Panc1 (cell line): ENCODE measurements at regions not wholly inside any gene's neighbourhood (a gene's known extent, or its start where the extent isn't known, plus 50 kb on each side); places are given as distances from the start of the nearest gene placed in this dataset.

ENCODE experiments used
- ATAC-seq: fragments of 200-7000 bp; cut with Tn5 transposase; 2 replicates; pipeline ENCODE4 v1.9.1; 2020; ENCODE audit warnings: mild to moderate bottlenecking, moderate library complexity
- BruUV-seq: library from RNA; stranded (reverse); fragments of 400-500 nt; replicated peaks from 2 replicates; lab custom pipeline; 2021; lab: Mats Ljungman, UMichigan
- CTCF ChIA-PET: fragments of 300-600 bp; sonication (Branson Sonifier 250); formaldehyde crosslinking; loops from one replicate; lab custom pipeline; 2022; ENCODE audit warnings: antibody characterized with exemption; lab: Charles Lee
- POLR2A ChIA-PET: fragments of 300-600 bp; sonication (Branson Sonifier 250); formaldehyde crosslinking; loops from one replicate; lab custom pipeline; 2022; ENCODE audit warnings: antibody characterized with exemption; lab: Charles Lee
- DNase-seq: peaks from one replicate; pipeline ENCODE4 v3.0.0-alpha.2; 2010; ENCODE audit warnings: low read depth, low spot score
- H3K27ac ChIP-seq: 2 replicates; pipeline ENCODE4 v1.5.1; 2011; ENCODE audit warnings: mild to moderate bottlenecking, low read length, inconsistent platforms
- H3K27me3 ChIP-seq: fragments of 200-500 bp; sonication (Bioruptor generic); 2 replicates; pipeline ENCODE4 v1.6.0; 2014; ENCODE audit warnings: low read length, inconsistent platforms; ENCODE audit not compliant: control insufficient read depth, insufficient read depth
- H3K36me3 ChIP-seq: fragments of 200-500 bp; sonication (Bioruptor generic); 2 replicates; pipeline ENCODE4 v1.5.1; 2014; ENCODE audit warnings: inconsistent platforms, mild to moderate bottlenecking, low read length, moderate library complexity; ENCODE audit not compliant: control insufficient read depth, insufficient read depth
- H3K4me1 ChIP-seq: 2 replicates; pipeline ENCODE4 v1.5.1; 2011; ENCODE audit warnings: inconsistent platforms, mild to moderate bottlenecking, low read length, moderate library complexity; ENCODE audit not compliant: control insufficient read depth, insufficient read depth
- H3K4me3 ChIP-seq, 2 experiments: 2 replicates each; pipeline ENCODE4 v1.5.1; 2011 to 2012; ENCODE audit warnings: low read depth in 2 of 2, low read length in 2 of 2, mild to moderate bottlenecking in 2 of 2, inconsistent platforms in 1 of 2, moderate library complexity in 1 of 2
- H3K9me3 ChIP-seq: fragments of 200-500 bp; sonication (Bioruptor generic); 2 replicates; pipeline ENCODE4 v1.5.1; 2014; ENCODE audit warnings: low read depth, mild to moderate bottlenecking, inconsistent platforms, low read length, moderate library complexity; ENCODE audit not compliant: control insufficient read depth, insufficient read depth
- POLR2AphosphoS5 ChIP-seq: IDR thresholded peaks from 2 replicates; pipeline ENCODE4 v1.6.1; 2012; ENCODE audit warnings: mild to moderate bottlenecking, low read depth, low read length, moderate library complexity
- SIN3A ChIP-seq: IDR thresholded peaks from 2 replicates; pipeline ENCODE4 v1.6.1; 2012; ENCODE audit warnings: low read depth, mild to moderate bottlenecking, low read length, moderate library complexity, borderline replicate concordance; ENCODE audit not compliant: insufficient read depth
- TCF7L2 ChIP-seq: IDR thresholded peaks from 2 replicates; pipeline ENCODE4 v1.6.1; 2011; ENCODE audit warnings: mild to moderate bottlenecking, low read depth, low read length, inconsistent platforms
- in situ Hi-C: cut with HindIII; loops from 2 replicates; pipeline ENCODE4 v1.10.0; 2016; ENCODE audit warnings: low sequenced_read_pairs, low pct_unique_long_range_greater_than_20kb
- intact Hi-C: fragments of 100-400 bp; cut with micrococcal nuclease; formaldehyde crosslinking; loops from one replicate; pipeline ENCODE4 v1.10.0; 2022; ENCODE audit not compliant: unreplicated experiment
- TF ChIP-seq, protein P1 (sequence below), 2 experiments: IDR thresholded peaks; 2 replicates each; pipeline ENCODE4 v1.6.1; 2011 to 2012; ENCODE audit warnings: low read depth in 2 of 2, control low read depth in 1 of 2, low read length in 1 of 2, mild to moderate bottlenecking in 1 of 2, moderate library complexity in 1 of 2; ENCODE audit not compliant: insufficient read depth in 1 of 2
- TF ChIP-seq, protein P2 (sequence below): fragments of 450-650 bp; IDR thresholded peaks from 2 replicates; pipeline ENCODE4 v1.5.1; 2017; ENCODE audit warnings: mild to moderate bottlenecking

DNA sequence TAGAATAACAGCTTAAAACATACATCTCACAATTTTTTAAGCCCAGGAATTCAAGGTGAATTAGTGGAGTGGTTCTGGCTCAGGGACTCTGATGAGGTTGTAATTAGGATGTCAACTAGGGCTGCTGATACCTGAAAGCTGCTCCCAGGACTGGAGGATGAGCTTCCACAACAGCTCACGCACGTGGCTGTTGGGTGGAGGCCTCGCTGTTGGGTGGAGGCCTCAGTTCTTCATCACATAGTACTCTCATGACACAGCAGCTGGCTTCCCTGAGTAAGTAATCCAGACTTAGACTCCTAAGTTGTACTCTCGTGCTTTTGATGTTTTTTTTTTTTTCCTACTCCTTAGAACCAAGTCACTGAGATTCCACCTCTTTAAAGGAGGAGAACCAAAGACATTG lies 577.1 kb upstream of the PRR20A start:
- no peak overlapping the region for H3K4me3 ChIP-seq
- in situ Hi-C loops (no loop called here), intact Hi-C loops (no loop called here)
- BruUV-seq, result no TSS peak
- DNase-seq (no peak), ATAC-seq (no peak)
- H3K27me3 ChIP-seq, result no peaks in the 10 kb centered on the region
- ChIA-PET CTCF (no interaction called here), POLR2A (no interaction called here)
- H3K9me3 ChIP-seq, result no peaks in the 10 kb centered on the region
- no peaks in the 10 kb centered on the region for H3K4me1 ChIP-seq
- TF ChIP-seq TCF7L2, result no peak
- TF ChIP-seq, protein P1, sequence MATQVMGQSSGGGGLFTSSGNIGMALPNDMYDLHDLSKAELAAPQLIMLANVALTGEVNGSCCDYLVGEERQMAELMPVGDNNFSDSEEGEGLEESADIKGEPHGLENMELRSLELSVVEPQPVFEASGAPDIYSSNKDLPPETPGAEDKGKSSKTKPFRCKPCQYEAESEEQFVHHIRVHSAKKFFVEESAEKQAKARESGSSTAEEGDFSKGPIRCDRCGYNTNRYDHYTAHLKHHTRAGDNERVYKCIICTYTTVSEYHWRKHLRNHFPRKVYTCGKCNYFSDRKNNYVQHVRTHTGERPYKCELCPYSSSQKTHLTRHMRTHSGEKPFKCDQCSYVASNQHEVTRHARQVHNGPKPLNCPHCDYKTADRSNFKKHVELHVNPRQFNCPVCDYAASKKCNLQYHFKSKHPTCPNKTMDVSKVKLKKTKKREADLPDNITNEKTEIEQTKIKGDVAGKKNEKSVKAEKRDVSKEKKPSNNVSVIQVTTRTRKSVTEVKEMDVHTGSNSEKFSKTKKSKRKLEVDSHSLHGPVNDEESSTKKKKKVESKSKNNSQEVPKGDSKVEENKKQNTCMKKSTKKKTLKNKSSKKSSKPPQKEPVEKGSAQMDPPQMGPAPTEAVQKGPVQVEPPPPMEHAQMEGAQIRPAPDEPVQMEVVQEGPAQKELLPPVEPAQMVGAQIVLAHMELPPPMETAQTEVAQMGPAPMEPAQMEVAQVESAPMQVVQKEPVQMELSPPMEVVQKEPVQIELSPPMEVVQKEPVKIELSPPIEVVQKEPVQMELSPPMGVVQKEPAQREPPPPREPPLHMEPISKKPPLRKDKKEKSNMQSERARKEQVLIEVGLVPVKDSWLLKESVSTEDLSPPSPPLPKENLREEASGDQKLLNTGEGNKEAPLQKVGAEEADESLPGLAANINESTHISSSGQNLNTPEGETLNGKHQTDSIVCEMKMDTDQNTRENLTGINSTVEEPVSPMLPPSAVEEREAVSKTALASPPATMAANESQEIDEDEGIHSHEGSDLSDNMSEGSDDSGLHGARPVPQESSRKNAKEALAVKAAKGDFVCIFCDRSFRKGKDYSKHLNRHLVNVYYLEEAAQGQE (IDR thresholded peaks at IDR 0.05; ENCODE audit: insufficient read depth in 1 of 2, low read depth in 2 of 2, low read length in 1 of 2), result no peak
- TF ChIP-seq, protein P2, sequence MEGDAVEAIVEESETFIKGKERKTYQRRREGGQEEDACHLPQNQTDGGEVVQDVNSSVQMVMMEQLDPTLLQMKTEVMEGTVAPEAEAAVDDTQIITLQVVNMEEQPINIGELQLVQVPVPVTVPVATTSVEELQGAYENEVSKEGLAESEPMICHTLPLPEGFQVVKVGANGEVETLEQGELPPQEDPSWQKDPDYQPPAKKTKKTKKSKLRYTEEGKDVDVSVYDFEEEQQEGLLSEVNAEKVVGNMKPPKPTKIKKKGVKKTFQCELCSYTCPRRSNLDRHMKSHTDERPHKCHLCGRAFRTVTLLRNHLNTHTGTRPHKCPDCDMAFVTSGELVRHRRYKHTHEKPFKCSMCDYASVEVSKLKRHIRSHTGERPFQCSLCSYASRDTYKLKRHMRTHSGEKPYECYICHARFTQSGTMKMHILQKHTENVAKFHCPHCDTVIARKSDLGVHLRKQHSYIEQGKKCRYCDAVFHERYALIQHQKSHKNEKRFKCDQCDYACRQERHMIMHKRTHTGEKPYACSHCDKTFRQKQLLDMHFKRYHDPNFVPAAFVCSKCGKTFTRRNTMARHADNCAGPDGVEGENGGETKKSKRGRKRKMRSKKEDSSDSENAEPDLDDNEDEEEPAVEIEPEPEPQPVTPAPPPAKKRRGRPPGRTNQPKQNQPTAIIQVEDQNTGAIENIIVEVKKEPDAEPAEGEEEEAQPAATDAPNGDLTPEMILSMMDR, result no peak
- TF ChIP-seq SIN3A, result no peak
- no peak for TF ChIP-seq POLR2AphosphoS5
- H3K27ac ChIP-seq, result no peak overlapping the region
- H3K36me3 ChIP-seq, result no peaks in the 10 kb centered on the region

DNA sequence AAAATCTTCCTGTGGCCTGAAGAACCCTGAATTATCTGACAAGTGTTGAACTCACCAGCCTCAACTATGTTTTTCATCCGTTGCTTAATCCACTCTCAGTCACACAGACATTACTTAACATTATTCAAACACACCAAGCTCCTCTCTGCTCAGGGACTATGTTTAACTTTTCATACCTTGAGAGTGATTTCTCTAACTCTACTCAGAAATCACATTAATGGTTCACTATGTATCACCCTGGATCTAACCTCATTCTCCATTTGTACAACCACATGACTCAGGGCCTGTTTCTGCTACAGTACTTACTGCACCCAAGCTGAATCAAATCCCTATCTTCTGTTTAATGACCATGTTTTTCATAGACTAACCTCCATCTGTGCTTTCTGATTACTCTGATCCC lies 553.7 kb upstream of the PRR20A start:
- Histone ChIP-seq H3K27ac (no peak overlapping the region), H3K9me3 (no peaks in the 10 kb centered on the region), H3K27me3 (no peaks in the 10 kb centered on the region), H3K4me1 (no peaks in the 10 kb centered on the region), H3K36me3 (no peaks in the 10 kb centered on the region), H3K4me3 (no peak overlapping the region)
- in situ Hi-C loops, result no loop called here
- BruUV-seq, result no TSS peak
- intact Hi-C loops, result no loop called here
- ChIA-PET POLR2A (no interaction called here), CTCF (no interaction called here)
- ATAC-seq, result no peak
- DNase-seq, result no peak
- TF ChIP-seq, protein P1 (IDR thresholded peaks at IDR 0.05; ENCODE audit: insufficient read depth in 1 of 2, low read depth in 2 of 2, low read length in 1 of 2), result no peak
- no peak for TF ChIP-seq POLR2AphosphoS5
